ENCODE measurements at regions not wholly inside any gene's neighbourhood (a gene's known extent, or its start where the extent isn't known, plus 50 kb on each side); places are given as distances from the start of the nearest gene placed in this dataset.

GRCh38 chr2:187917535-187917934 is 363.3 kb upstream of the TFPI start:
- TF ChIP-seq CTCF (conservative IDR thresholded peaks at IDR 0.05; ENCODE audit: low read depth, low read length) (no peak), EZH2 (IDR thresholded peaks at IDR 0.05; ENCODE audit: borderline replicate concordance, low read depth, low read length, poor library complexity, severe bottlenecking) (no peak)

Measured in A673 (cell line).